ENCODE measurements at regions not wholly inside any gene's neighbourhood (a gene's known extent, or its start where the extent isn't known, plus 50 kb on each side); places are given as distances from the start of the nearest gene placed in this dataset.

- Histone ChIP-seq H3K9me3 (no peaks in the 10 kb centered on the region), H3K27ac (no peak overlapping the region), H3K4me1 (no peaks in the 10 kb centered on the region), H3K4me3 (no peak overlapping the region), H3K36me3 (no peaks in the 10 kb centered on the region), H3K27me3 (no peaks in the 10 kb centered on the region)
- intact Hi-C loops (cut with DNase I), result no loop called here
- no peak for ATAC-seq
- no peak for DNase-seq
- no peak for TF ChIP-seq CTCF (IDR thresholded peaks at IDR 0.05)
Observed at GRCh38 chr18:76177160-76177559, 317.9 kb downstream of the ZNF516 start.

GRCh38 chr18:76174451-76174850 is 320.6 kb downstream of the ZNF516 start:
- intact Hi-C loops (cut with DNase I), result no loop called here
- no peak for TF ChIP-seq CTCF (IDR thresholded peaks at IDR 0.05)
- ATAC-seq, result no peak

GRCh38 chr18:76169733-76170132 is 325.3 kb downstream of the ZNF516 start:
- Histone ChIP-seq H3K27ac (no peak overlapping the region), H3K9me3 (no peaks in the 10 kb centered on the region), H3K27me3 (no peaks in the 10 kb centered on the region), H3K4me3 (no peak overlapping the region), H3K36me3 (no peaks in the 10 kb centered on the region), H3K4me1 (no peaks in the 10 kb centered on the region)
- ATAC-seq (no peak), DNase-seq (no peak)
- no peak for TF ChIP-seq CTCF (IDR thresholded peaks at IDR 0.05)
- intact Hi-C loops (cut with DNase I), result no loop called here

More at GRCh38 chr18:76174451-76174850, 320.6 kb downstream of the ZNF516 start:
- Histone ChIP-seq H3K27ac (no peak overlapping the region), H3K4me3 (no peak overlapping the region), H3K27me3 (no peaks in the 10 kb centered on the region), H3K9me3 (no peaks in the 10 kb centered on the region), H3K4me1 (no peaks in the 10 kb centered on the region), H3K36me3 (no peaks in the 10 kb centered on the region)
- DNase-seq, result no peak

GRCh38 chr18:76167845-76168621 is 327.0 kb downstream of the ZNF516 start:
- TF ChIP-seq CTCF (IDR thresholded peaks at IDR 0.05), result no peak
- H3K4me3 ChIP-seq, result no peak overlapping the region
- DNase-seq, result no peak
- no peaks in the 10 kb centered on the region for H3K9me3 ChIP-seq
- intact Hi-C loops (cut with DNase I), result no loop called here
- no peak overlapping the region for H3K27ac ChIP-seq
- ATAC-seq, result no peak
- H3K36me3 ChIP-seq, result no peaks in the 10 kb centered on the region
- H3K4me1 ChIP-seq, result no peaks in the 10 kb centered on the region
- no peaks in the 10 kb centered on the region for H3K27me3 ChIP-seq

- Histone ChIP-seq H3K4me1 (no peaks in the 10 kb centered on the region), H3K36me3 (no peaks in the 10 kb centered on the region), H3K9me3 (no peaks in the 10 kb centered on the region), H3K4me3 (no peak overlapping the region), H3K27ac (no peak overlapping the region), H3K27me3 (no peaks in the 10 kb centered on the region)
- ATAC-seq (peak; percentile 18), DNase-seq (no peak)
- intact Hi-C loops (cut with DNase I), result no loop called here
- no peak for TF ChIP-seq CTCF (IDR thresholded peaks at IDR 0.05)
Observed at GRCh38 chr18:76167410-76167809, 327.6 kb downstream of the ZNF516 start.
